ENCODE measurements at regions not wholly inside any gene's neighbourhood (a gene's known extent, or its start where the extent isn't known, plus 50 kb on each side); places are given as distances from the start of the nearest gene placed in this dataset.
"Not testable (repeated sequence)": the region's sequence is repeated elsewhere in the genome, so short reads cannot be mapped to it uniquely, and the experiment has no call there.

GRCh38 chr13:78540058-78540457, 63.3 kb downstream of the POU4F1 start:
- H3K4me1 Mint-ChIP-seq (ENCODE audit: low read depth), result no peaks in the 10 kb centered on the region
- H3K4me3 Mint-ChIP-seq, result no peak overlapping the region
- no peaks in the 10 kb centered on the region for H3K9me3 Mint-ChIP-seq
- peaks cover 19% of the 10 kb centered on the region for H3K27me3 Mint-ChIP-seq
- no peaks in the 10 kb centered on the region for H3K36me3 Mint-ChIP-seq (ENCODE audit: low read depth)
- no peak for DNase-seq
- H3K27ac Mint-ChIP-seq, result no peak overlapping the region

DNA sequence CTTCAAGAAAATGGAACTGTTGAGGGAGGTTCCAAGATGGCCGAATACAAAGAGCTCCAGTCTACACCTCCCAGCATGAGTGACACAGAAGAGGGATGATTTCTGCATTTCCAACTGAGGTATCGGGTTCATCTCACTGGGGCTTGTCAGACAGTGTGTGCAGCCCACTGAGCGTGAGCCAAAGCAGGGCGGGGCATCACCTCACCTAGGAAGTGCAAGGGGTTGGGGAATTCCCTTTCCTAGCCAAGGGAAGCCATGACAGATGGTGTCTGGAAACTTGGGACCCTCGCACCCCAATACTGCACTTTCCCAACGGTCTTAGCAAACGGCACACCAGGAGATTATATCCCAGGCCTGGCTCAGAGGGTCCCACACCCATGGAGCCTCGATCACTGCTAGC, 77.3 kb downstream of the POU4F1 start:
- DNase-seq; H3K27ac Mint-ChIP-seq; H3K4me3 Mint-ChIP-seq; H3K4me1 Mint-ChIP-seq (ENCODE audit: low read depth); H3K9me3 Mint-ChIP-seq; H3K36me3 Mint-ChIP-seq (ENCODE audit: low read depth): not testable (repeated sequence)
- H3K27me3 Mint-ChIP-seq, result peaks cover 17% of the 10 kb centered on the region

DNA sequence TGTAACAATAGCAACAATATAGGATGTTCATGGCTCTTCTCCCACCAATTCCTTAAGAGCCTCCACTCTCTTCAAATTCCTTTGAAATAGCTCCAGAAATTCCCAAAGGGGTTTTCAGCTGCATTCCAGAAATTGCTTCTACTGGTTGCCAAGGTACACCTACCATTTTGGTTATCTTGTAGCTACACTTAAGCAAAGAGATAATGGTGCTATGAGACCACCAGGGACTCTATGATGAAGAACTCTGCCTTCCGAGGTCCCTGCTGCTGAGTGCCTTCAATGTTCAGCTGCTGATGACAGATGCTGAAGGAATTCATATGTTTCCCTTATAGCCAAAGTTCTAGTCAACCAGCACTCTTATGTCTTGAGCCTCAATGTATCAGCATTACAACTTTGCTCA, 78.4 kb downstream of the POU4F1 start:
- H3K4me3 Mint-ChIP-seq, result no peak overlapping the region
- DNase-seq, result no peak
- H3K27me3 Mint-ChIP-seq, result peaks cover 23% of the 10 kb centered on the region
- no peaks in the 10 kb centered on the region for H3K36me3 Mint-ChIP-seq (ENCODE audit: low read depth)
- no peaks in the 10 kb centered on the region for H3K9me3 Mint-ChIP-seq
- H3K27ac Mint-ChIP-seq, result no peak overlapping the region
- no peaks in the 10 kb centered on the region for H3K4me1 Mint-ChIP-seq (ENCODE audit: low read depth)

DNA sequence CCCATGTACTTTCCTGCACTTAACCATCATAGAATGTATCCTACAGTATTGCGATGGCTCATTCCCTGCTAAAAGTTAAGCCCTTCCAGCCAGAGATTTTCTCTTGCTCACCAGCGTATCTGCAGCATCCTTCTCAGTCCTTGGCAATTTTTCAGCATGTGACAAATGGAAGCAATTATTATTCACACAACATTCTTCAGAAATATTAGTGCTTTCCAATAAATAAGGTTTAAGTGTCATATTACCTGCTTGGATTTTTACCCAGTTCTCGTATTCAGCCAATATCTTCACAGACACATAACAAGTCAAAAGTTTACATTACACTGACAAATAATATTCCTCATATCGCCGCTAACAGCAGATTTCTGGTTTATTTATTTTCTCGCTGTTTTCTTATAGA, 82.3 kb downstream of the POU4F1 start:
- Mint-ChIP-seq H3K9me3 (peaks cover 4% of the 10 kb centered on the region), H3K36me3 (ENCODE audit: low read depth) (no peaks in the 10 kb centered on the region), H3K27ac (no peak overlapping the region), H3K27me3 (peaks cover 26% of the 10 kb centered on the region), H3K4me1 (ENCODE audit: low read depth) (no peaks in the 10 kb centered on the region), H3K4me3 (no peak overlapping the region)
- DNase-seq, result no peak

DNA sequence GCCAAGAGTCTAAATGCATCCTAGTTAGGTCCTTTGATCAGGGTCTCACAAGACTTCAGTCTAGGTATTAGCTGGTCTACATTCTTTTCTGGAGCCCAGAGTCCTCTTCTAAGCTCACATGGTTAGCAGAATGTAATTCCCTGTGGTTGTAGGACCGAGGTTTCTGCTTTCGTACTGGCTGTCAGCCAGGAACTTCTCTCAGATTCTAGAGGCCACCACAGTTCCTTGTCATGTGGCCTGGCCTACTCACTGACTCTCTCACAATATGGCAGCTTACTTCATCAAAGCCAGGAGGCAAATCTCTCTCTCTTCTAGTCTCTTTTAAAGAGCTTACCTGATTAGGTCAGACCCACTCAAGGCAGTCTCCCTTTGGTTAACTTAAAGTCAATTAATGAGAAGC, 82.9 kb downstream of the POU4F1 start:
- no peaks in the 10 kb centered on the region for H3K36me3 Mint-ChIP-seq (ENCODE audit: low read depth)
- H3K4me1 Mint-ChIP-seq (ENCODE audit: low read depth), result no peaks in the 10 kb centered on the region
- H3K27ac Mint-ChIP-seq, result no peak overlapping the region
- H3K27me3 Mint-ChIP-seq, result peaks cover 26% of the 10 kb centered on the region
- H3K9me3 Mint-ChIP-seq, result peaks cover 4% of the 10 kb centered on the region
- DNase-seq, result no peak
- H3K4me3 Mint-ChIP-seq, result no peak overlapping the region

DNA sequence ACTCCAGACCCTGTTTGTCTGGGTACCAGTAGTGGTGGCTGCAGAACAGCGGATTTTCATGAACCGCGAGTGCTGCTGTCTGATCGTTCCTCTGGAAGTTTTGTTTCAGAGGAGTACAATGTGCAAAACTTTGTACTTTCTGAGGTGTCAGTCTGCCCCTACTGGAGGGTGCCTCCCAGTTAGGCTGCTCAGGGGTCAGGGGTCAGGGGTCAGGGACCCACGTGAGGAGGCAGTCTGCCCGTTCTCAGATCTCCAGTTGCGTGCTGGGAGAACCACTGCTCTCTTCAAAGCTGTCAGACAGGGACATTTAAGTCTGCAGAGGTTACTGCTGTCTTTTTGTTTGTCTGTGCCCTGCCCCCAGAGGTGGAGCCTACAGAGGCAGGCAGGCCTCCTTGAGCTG, 84.9 kb downstream of the POU4F1 start:
- H3K27me3 Mint-ChIP-seq, result peaks cover 20% of the 10 kb centered on the region
- not testable (repeated sequence) for H3K4me3 Mint-ChIP-seq; H3K27ac Mint-ChIP-seq; H3K9me3 Mint-ChIP-seq; DNase-seq; H3K36me3 Mint-ChIP-seq (ENCODE audit: low read depth); H3K4me1 Mint-ChIP-seq (ENCODE audit: low read depth)

- Mint-ChIP-seq H3K36me3 (ENCODE audit: low read depth) (no peaks in the 10 kb centered on the region), H3K27me3 (peaks cover 7% of the 10 kb centered on the region), H3K27ac (no peak overlapping the region), H3K4me3 (no peak overlapping the region), H3K9me3 (peaks cover 3% of the 10 kb centered on the region), H3K4me1 (ENCODE audit: low read depth) (no peaks in the 10 kb centered on the region)
- DNase-seq, result no peak
These were observed 103.5 kb downstream of the POU4F1 start for GRCh38 chr13:78499802-78500201.

GRCh38 chr13:78497702-78498355, 105.5 kb downstream of the POU4F1 start:
- no peaks in the 10 kb centered on the region for H3K36me3 Mint-ChIP-seq (ENCODE audit: low read depth)
- peaks cover 7% of the 10 kb centered on the region for H3K27me3 Mint-ChIP-seq
- DNase-seq, result no peak
- H3K4me1 Mint-ChIP-seq (ENCODE audit: low read depth), result no peaks in the 10 kb centered on the region
- H3K4me3 Mint-ChIP-seq, result no peak overlapping the region
- peaks cover 3% of the 10 kb centered on the region for H3K9me3 Mint-ChIP-seq
- H3K27ac Mint-ChIP-seq, result no peak overlapping the region

GRCh38 chr13:78491978-78492377, 111.4 kb downstream of the POU4F1 start:
- peaks cover 9% of the 10 kb centered on the region for H3K9me3 Mint-ChIP-seq
- no peaks in the 10 kb centered on the region for H3K36me3 Mint-ChIP-seq (ENCODE audit: low read depth)
- peaks cover 11% of the 10 kb centered on the region for H3K27me3 Mint-ChIP-seq
- no peak for DNase-seq
- no peaks in the 10 kb centered on the region for H3K4me1 Mint-ChIP-seq (ENCODE audit: low read depth)
- no peak overlapping the region for H3K27ac Mint-ChIP-seq
- no peak overlapping the region for H3K4me3 Mint-ChIP-seq

DNA sequence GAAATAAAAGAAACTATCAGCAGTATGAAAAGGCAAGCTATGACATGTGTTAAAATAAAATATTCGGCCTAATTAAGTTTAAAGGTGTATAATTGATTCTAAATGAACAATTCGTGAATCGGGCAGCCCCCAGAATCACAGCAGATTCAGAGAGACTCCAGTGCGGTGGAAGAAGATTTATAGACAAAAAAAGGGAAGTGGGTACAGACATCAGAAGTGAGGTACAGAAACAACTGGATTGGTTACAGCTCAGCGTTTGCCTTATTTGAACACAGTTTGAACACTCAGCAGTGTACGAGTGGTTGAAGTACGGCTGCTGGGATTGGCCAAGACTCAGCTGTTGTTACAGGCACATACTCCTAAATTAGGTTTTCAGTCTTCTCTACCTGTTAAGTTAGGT, 113.1 kb downstream of the POU4F1 start:
- not testable (repeated sequence) for H3K4me1 Mint-ChIP-seq (ENCODE audit: low read depth); DNase-seq; H3K27ac Mint-ChIP-seq; H3K27me3 Mint-ChIP-seq; H3K36me3 Mint-ChIP-seq (ENCODE audit: low read depth); H3K4me3 Mint-ChIP-seq; H3K9me3 Mint-ChIP-seq

DNA sequence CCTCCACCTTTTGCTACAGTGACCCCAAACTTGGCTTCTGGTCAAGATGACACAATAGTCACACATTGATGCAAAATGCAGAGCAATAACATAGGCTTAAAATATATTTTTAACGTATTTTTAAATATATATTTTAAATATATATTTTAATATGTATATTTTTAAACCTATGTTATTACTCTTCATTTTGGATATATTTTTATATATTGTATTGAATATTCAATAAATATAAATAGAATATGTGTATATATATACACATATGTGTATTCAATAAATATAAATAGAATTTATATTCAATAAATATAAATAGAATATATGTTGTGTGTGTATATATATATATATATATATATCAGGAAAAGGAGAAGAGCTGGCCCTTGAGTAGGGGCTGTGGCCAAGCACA, 115.6 kb downstream of the POU4F1 start:
- Mint-ChIP-seq H3K9me3 (peaks cover 12% of the 10 kb centered on the region), H3K4me3 (no peak overlapping the region), H3K36me3 (ENCODE audit: low read depth) (no peaks in the 10 kb centered on the region), H3K27me3 (peaks cover 7% of the 10 kb centered on the region), H3K4me1 (ENCODE audit: low read depth) (no peaks in the 10 kb centered on the region), H3K27ac (no peak overlapping the region)
- no peak for DNase-seq

GRCh38 chr13:78485803-78486202, 117.5 kb downstream of the POU4F1 start:
- H3K27me3 Mint-ChIP-seq, result peaks cover 10% of the 10 kb centered on the region
- peaks cover 4% of the 10 kb centered on the region for H3K9me3 Mint-ChIP-seq
- DNase-seq, result no peak
- H3K27ac Mint-ChIP-seq, result no peak overlapping the region
- H3K36me3 Mint-ChIP-seq (ENCODE audit: low read depth), result no peaks in the 10 kb centered on the region
- no peaks in the 10 kb centered on the region for H3K4me1 Mint-ChIP-seq (ENCODE audit: low read depth)
- H3K4me3 Mint-ChIP-seq, result no peak overlapping the region

DNA sequence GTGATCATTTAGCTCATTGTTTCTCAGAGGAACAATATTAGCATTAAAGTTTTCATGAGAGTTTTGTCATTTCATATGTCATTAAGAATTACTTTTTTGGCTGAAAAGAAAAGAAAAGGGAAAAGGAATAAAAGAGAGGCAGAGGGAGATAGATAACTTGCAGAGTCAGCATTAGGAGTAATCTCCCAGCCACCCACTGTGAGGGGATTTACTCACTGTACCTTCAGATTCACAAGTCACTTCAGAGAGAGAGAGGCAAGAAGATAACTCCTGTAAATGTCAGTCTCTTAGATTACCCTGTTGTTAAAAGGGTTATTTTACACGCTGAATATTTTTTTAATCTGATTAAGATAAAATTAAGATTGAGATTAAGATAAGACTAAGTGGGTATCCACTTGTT, 125.2 kb downstream of the POU4F1 start:
- H3K9me3 Mint-ChIP-seq, result no peaks in the 10 kb centered on the region
- no peaks in the 10 kb centered on the region for H3K4me1 Mint-ChIP-seq (ENCODE audit: low read depth)
- H3K27ac Mint-ChIP-seq, result no peak overlapping the region
- DNase-seq, result no peak
- H3K27me3 Mint-ChIP-seq, result peaks cover 3% of the 10 kb centered on the region
- H3K4me3 Mint-ChIP-seq, result no peak overlapping the region
- H3K36me3 Mint-ChIP-seq (ENCODE audit: low read depth), result no peaks in the 10 kb centered on the region

- Mint-ChIP-seq H3K4me3 (no peak overlapping the region), H3K27ac (no peak overlapping the region), H3K27me3 (peaks cover 3% of the 10 kb centered on the region), H3K36me3 (ENCODE audit: low read depth) (no peaks in the 10 kb centered on the region), H3K4me1 (ENCODE audit: low read depth) (no peaks in the 10 kb centered on the region), H3K9me3 (no peaks in the 10 kb centered on the region)
- no peak for DNase-seq
These were observed 126.4 kb downstream of the POU4F1 start for GRCh38 chr13:78476910-78477309.

- no peak overlapping the region for H3K27ac Mint-ChIP-seq
- H3K9me3 Mint-ChIP-seq, result no peaks in the 10 kb centered on the region
- no peaks in the 10 kb centered on the region for H3K36me3 Mint-ChIP-seq (ENCODE audit: low read depth)
- H3K27me3 Mint-ChIP-seq, result peaks cover 4% of the 10 kb centered on the region
- no peak overlapping the region for H3K4me3 Mint-ChIP-seq
- no peak for DNase-seq
- no peaks in the 10 kb centered on the region for H3K4me1 Mint-ChIP-seq (ENCODE audit: low read depth)
These were observed 134.7 kb downstream of the POU4F1 start for GRCh38 chr13:78468621-78469020.

GRCh38 chr13:78465250-78465649, 138.1 kb downstream of the POU4F1 start:
- no peak for DNase-seq
- no peak overlapping the region for H3K4me3 Mint-ChIP-seq
- H3K4me1 Mint-ChIP-seq (ENCODE audit: low read depth), result no peaks in the 10 kb centered on the region
- no peaks in the 10 kb centered on the region for H3K27me3 Mint-ChIP-seq
- no peaks in the 10 kb centered on the region for H3K9me3 Mint-ChIP-seq
- no peak overlapping the region for H3K27ac Mint-ChIP-seq
- H3K36me3 Mint-ChIP-seq (ENCODE audit: low read depth), result no peaks in the 10 kb centered on the region

All from activated T-cell treated with anti-CD3 and anti-CD28 coated beads, Interleukin-2, amount 50 U/mL, for 24 hours (primary cell).